ENCODE measurements at regions not wholly inside any gene's neighbourhood (a gene's known extent, or its start where the extent isn't known, plus 50 kb on each side); places are given as distances from the start of the nearest gene placed in this dataset.

DNA sequence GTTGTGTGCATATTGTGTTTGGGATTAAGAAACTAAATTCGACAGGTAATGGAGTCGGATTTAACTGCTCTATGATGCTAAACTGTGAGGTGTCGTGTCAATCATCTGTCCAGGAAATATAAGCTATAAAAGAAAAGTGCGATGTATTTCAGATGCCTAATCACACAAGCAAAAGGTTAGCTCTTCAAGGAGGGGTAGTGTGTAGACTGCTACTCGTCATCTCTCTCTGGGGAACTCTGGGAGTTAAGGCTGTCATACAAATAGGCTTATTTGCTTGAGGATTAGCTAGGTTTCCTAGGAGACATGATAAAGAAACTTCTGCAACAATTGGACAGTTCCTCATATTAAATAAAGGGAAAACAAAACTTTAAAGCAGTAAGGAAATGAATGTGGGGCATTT lies 462.1 kb downstream of the OLFM4 start:
- no peak overlapping the region for H3K9ac ChIP-seq (ENCODE audit: extremely low read depth, insufficient read length, low read length)
- H4K91ac ChIP-seq (ENCODE audit: insufficient read length, low read depth, low read length) = no peak overlapping the region
- no peak overlapping the region for H2BK15ac ChIP-seq (ENCODE audit: low read depth, low read length)
- Mint-ChIP-seq H3K27me3 (ENCODE audit: low read depth) (no peaks in the 10 kb centered on the region), H3K27ac (no peak overlapping the region), H3K9me3 (no peaks in the 10 kb centered on the region), H3K36me3 (ENCODE audit: insufficient read depth in 1 of 3, low read depth in 3 of 3) (no peaks in the 10 kb centered on the region), H3K4me1 (no peaks in the 10 kb centered on the region), H3K4me3 (no peak overlapping the region)
- H3K79me1 ChIP-seq (ENCODE audit: insufficient read depth, low read depth, low read length, poor library complexity, severe bottlenecking) = no peaks in the 10 kb centered on the region
- no peak overlapping the region for H2AFZ ChIP-seq (ENCODE audit: low read length)
- no peak overlapping the region for H3K27ac ChIP-seq (ENCODE audit: insufficient read length, low read depth, low read length)
- H3K79me2 ChIP-seq (ENCODE audit: insufficient read depth, low read length) = no peaks in the 10 kb centered on the region
- H3K18ac ChIP-seq (ENCODE audit: insufficient read length, low read depth, low read length) = no peak overlapping the region
- H3K14ac ChIP-seq (ENCODE audit: insufficient read depth, low read length) = no peak overlapping the region
- H2AK5ac ChIP-seq (ENCODE audit: insufficient read length, low read length) = no peak overlapping the region
- no CpG with 5 or more reads among the region's 5 CpGs for WGBS (ENCODE audit: extremely low coverage, insufficient read length, low lambda C conversion rate)
- no peaks in the 10 kb centered on the region for H3K27me3 ChIP-seq (ENCODE audit: insufficient read depth, low read length)
- no peaks in the 10 kb centered on the region for H3K9me3 ChIP-seq (ENCODE audit: control insufficient read depth, low read depth, low read length)
- H3K23me2 ChIP-seq (ENCODE audit: insufficient read length, low read depth, low read length, poor library complexity, severe bottlenecking) = no peaks in the 10 kb centered on the region
- H4K8ac ChIP-seq (replicated peaks; ENCODE audit: insufficient read length, low read depth, low read length) = no peak overlapping the region
- no peak overlapping the region for H2BK20ac ChIP-seq (ENCODE audit: low read depth, low read length, poor library complexity, severe bottlenecking)
- DNase-seq = no peak
- no peak overlapping the region for H2BK120ac ChIP-seq (ENCODE audit: low read depth, low read length, poor library complexity, severe bottlenecking)
- H3K23ac ChIP-seq (ENCODE audit: insufficient read length, low read depth, low read length) = no peak overlapping the region
- H4K20me1 ChIP-seq (ENCODE audit: control insufficient read depth, insufficient read depth, insufficient read length) = no peaks in the 10 kb centered on the region
- no peak overlapping the region for H2BK12ac ChIP-seq (ENCODE audit: insufficient read length, low read depth, low read length)
- TF ChIP-seq, protein P1, sequence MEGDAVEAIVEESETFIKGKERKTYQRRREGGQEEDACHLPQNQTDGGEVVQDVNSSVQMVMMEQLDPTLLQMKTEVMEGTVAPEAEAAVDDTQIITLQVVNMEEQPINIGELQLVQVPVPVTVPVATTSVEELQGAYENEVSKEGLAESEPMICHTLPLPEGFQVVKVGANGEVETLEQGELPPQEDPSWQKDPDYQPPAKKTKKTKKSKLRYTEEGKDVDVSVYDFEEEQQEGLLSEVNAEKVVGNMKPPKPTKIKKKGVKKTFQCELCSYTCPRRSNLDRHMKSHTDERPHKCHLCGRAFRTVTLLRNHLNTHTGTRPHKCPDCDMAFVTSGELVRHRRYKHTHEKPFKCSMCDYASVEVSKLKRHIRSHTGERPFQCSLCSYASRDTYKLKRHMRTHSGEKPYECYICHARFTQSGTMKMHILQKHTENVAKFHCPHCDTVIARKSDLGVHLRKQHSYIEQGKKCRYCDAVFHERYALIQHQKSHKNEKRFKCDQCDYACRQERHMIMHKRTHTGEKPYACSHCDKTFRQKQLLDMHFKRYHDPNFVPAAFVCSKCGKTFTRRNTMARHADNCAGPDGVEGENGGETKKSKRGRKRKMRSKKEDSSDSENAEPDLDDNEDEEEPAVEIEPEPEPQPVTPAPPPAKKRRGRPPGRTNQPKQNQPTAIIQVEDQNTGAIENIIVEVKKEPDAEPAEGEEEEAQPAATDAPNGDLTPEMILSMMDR (conservative IDR thresholded peaks at IDR 0.05) = no peak
- H2BK5ac ChIP-seq (ENCODE audit: insufficient read length, low read length) = no peak overlapping the region
- H3K4me2 ChIP-seq (ENCODE audit: insufficient read depth, insufficient read length, low read length) = no peak overlapping the region
- no peak overlapping the region for H3T11ph ChIP-seq (ENCODE audit: low read length)
- H4K5ac ChIP-seq (ENCODE audit: insufficient read length, low read depth, low read length) = no peak overlapping the region
- no peak overlapping the region for H3K56ac ChIP-seq (ENCODE audit: insufficient read length, low read depth, low read length)
- H3K4me1 ChIP-seq (ENCODE audit: insufficient read depth, low read length) = no peaks in the 10 kb centered on the region
- no peak overlapping the region for H3K4ac ChIP-seq (ENCODE audit: low read depth, low read length)

Measured in H9 (cell line).